Neuronal stem cell (in vitro differentiated cells): ENCODE measurements at regions not wholly inside any gene's neighbourhood (a gene's known extent, or its start where the extent isn't known, plus 50 kb on each side); places are given as distances from the start of the nearest gene placed in this dataset.

Experiments
- DNase-seq: peaks from one replicate; pipeline ENCODE4 v3.0.0-alpha.2; 2013; ENCODE audit warnings: low spot score
- H2AFZ ChIP-seq: one replicate; pipeline ENCODE4 v1.6.1; 2013; ENCODE audit warnings: mild to moderate bottlenecking, low read length, inconsistent platforms
- H2AK5ac ChIP-seq: 2 replicates; pipeline ENCODE4 v1.6.1; 2013; ENCODE audit warnings: low read depth, mild to moderate bottlenecking, inconsistent platforms, low read length, moderate library complexity, mixed read lengths
- H2BK120ac ChIP-seq: 2 replicates; pipeline ENCODE4 v1.6.1; 2013; ENCODE audit warnings: low read depth, mild to moderate bottlenecking, inconsistent platforms, low read length, moderate library complexity, mixed read lengths
- H2BK12ac ChIP-seq: one replicate; pipeline ENCODE4 v1.6.1; 2013; ENCODE audit warnings: low read length, inconsistent platforms
- H2BK15ac ChIP-seq: 2 replicates; pipeline ENCODE4 v1.6.1; 2013; ENCODE audit warnings: mild to moderate bottlenecking, low read length, inconsistent platforms, mixed read lengths
- H2BK5ac ChIP-seq: one replicate; pipeline ENCODE4 v1.6.1; 2013; ENCODE audit warnings: inconsistent platforms, mild to moderate bottlenecking, low read length, moderate library complexity
- H3K14ac ChIP-seq: one replicate; pipeline ENCODE4 v1.6.1; 2013; ENCODE audit warnings: low read length, inconsistent platforms
- H3K18ac ChIP-seq: 2 replicates; pipeline ENCODE4 v1.6.1; 2013; ENCODE audit warnings: low read length, inconsistent platforms
- H3K23ac ChIP-seq: 2 replicates; pipeline ENCODE4 v1.6.1; 2013; ENCODE audit warnings: low read depth, mild to moderate bottlenecking, mixed read lengths, low read length, inconsistent platforms; ENCODE audit not compliant: poor library complexity
- H3K27ac ChIP-seq: replicated peaks from 3 replicates; pipeline ENCODE4 v1.5.1; 2013; ENCODE audit warnings: low read length, inconsistent platforms
- H3K27me3 ChIP-seq, 3 experiments: 2 replicates each; pipeline ENCODE4 v1.6.1; 2013; ENCODE audit warnings: low read length in 3 of 3, mild to moderate bottlenecking in 2 of 3, inconsistent platforms in 1 of 3, low read depth in 1 of 3, mixed read lengths in 1 of 3, moderate library complexity in 1 of 3; ENCODE audit not compliant: control insufficient read depth in 3 of 3, insufficient read depth in 3 of 3
- H3K36me3 ChIP-seq, 2 donors: replicated peaks in 1 of 2; 2 replicates each; pipeline ENCODE4 v1.6.1; 2013; ENCODE audit warnings: low read length in 2 of 2; ENCODE audit not compliant: control insufficient read depth in 2 of 2, insufficient read depth in 2 of 2
- H3K4ac ChIP-seq: 2 replicates; pipeline ENCODE4 v1.6.1; 2013; ENCODE audit warnings: inconsistent platforms, mild to moderate bottlenecking, low read length, moderate library complexity
- H3K4me1 ChIP-seq, 2 donors: 1 replicate in 1 of 2; 2 replicates in 1 of 2; pipeline ENCODE4 v1.6.1; 2013; ENCODE audit warnings: low read length in 2 of 2, low read depth in 1 of 2; ENCODE audit not compliant: control insufficient read depth in 2 of 2, insufficient read depth in 1 of 2
- H3K4me2 ChIP-seq: one replicate; pipeline ENCODE4 v1.6.1; 2013; ENCODE audit warnings: mild to moderate bottlenecking, low read length, inconsistent platforms; ENCODE audit not compliant: insufficient read depth, poor library complexity, severe bottlenecking
- H3K4me3 ChIP-seq, 2 donors: 2 replicates each; pipeline ENCODE4 v1.5.1; 2013; ENCODE audit warnings: low read length in 2 of 2, mild to moderate bottlenecking in 2 of 2, inconsistent platforms in 1 of 2, moderate library complexity in 1 of 2
- H3K79me1 ChIP-seq: one replicate; pipeline ENCODE4 v1.6.1; 2013; ENCODE audit warnings: low read depth, mild to moderate bottlenecking, inconsistent platforms, low read length, moderate library complexity
- H3K9ac ChIP-seq: one replicate; pipeline ENCODE4 v1.6.1; 2013; ENCODE audit warnings: mild to moderate bottlenecking, low read depth, low read length, inconsistent platforms; ENCODE audit not compliant: poor library complexity
- H3K9me3 ChIP-seq, 2 donors: replicated peaks in 1 of 2; 2 replicates each; pipeline versions ENCODE3 to v1.6.1; 2013; ENCODE audit warnings: low read length in 2 of 2, mild to moderate bottlenecking in 2 of 2, inconsistent platforms in 1 of 2, low read depth in 1 of 2, mixed read lengths in 1 of 2, moderate library complexity in 1 of 2; ENCODE audit not compliant: control insufficient read depth in 2 of 2, insufficient read depth in 1 of 2
- H4K8ac ChIP-seq: one replicate; pipeline ENCODE4 v1.6.1; 2013; ENCODE audit warnings: low read depth, mild to moderate bottlenecking, inconsistent platforms, low read length, moderate library complexity
- H4K91ac ChIP-seq: one replicate; pipeline ENCODE4 v1.6.1; 2013; ENCODE audit warnings: low read length, low read depth, mild to moderate bottlenecking, inconsistent platforms; ENCODE audit not compliant: poor library complexity
- WGBS, 2 donors: extraction: QIAGEN DNeasy Blood & Tissue Kit; methylation state at CpG; one replicate each; pipeline ENCODE4 v1.1.7; 2013; ENCODE audit warnings: missing lambda C conversion rate in 2 of 2, mixed read lengths in 1 of 2; ENCODE audit not compliant: insufficient read length in 2 of 2, insufficient replicate concordance in 1 of 2; ENCODE audit errors: extremely low coverage in 2 of 2; 5-methylcytosine and 5-hydroxymethylcytosine counted together

DNA sequence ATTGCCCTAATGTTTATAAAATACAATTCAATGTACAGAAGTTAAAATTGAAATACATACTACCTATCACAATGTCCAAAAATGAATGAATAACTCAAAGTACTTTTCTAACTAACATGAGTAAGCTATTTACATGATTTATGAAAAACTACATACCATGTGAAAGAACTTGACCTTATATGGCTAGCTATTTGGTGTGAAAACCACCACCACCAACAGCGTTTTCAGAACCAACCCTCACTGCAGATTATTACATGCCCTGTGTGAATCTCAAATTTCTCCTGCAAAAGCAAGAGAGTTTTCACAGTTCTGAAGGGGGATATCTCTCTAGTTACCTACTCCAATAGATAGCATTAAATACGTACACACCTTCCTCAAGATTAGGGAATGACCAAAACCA is 198.5 kb downstream of the SPATA18 start:
- WGBS, 2 donors, result no CpG with 5 or more reads among the region's 2 CpGs
- H3K9me3 ChIP-seq, result no peaks in the 10 kb centered on the region

GRCh38 chr4:52250154-52250553 is 199.1 kb downstream of the SPATA18 start:
- Histone ChIP-seq H3K4me1 (no peaks in the 10 kb centered on the region), H3K9ac (no peak overlapping the region), H3K14ac (no peak overlapping the region), H3K36me3 (no peaks in the 10 kb centered on the region), H3K4ac (no peak overlapping the region), H3K4me3 (no peak overlapping the region), H3K9me3 (no peaks in the 10 kb centered on the region), H2BK15ac (no peak overlapping the region), H3K18ac (peak overlapping the region; percentile 36), H2BK5ac (no peak overlapping the region), H3K27me3 (no peaks in the 10 kb centered on the region), H3K27ac (no peak overlapping the region), H4K91ac (no peak overlapping the region), H2BK120ac (no peak overlapping the region), H3K79me1 (no peaks in the 10 kb centered on the region), H4K8ac (no peak overlapping the region), H2BK12ac (no peak overlapping the region), H3K4me2 (no peak overlapping the region), H2AFZ (no peak overlapping the region), H3K23ac (no peak overlapping the region), H2AK5ac (no peak overlapping the region)
- DNase-seq, result no peak
- no CpG with 5 or more reads among the region's 2 CpGs for WGBS, 2 donors

More for the DNA sequence above, 198.5 kb downstream of the SPATA18 start:
- no peaks in the 10 kb centered on the region for H3K36me3 ChIP-seq
- DNase-seq, result no peak
- H2AFZ ChIP-seq, result no peak overlapping the region
- no peak overlapping the region for H2BK15ac ChIP-seq
- H4K8ac ChIP-seq, result no peak overlapping the region
- H3K4me2 ChIP-seq, result no peak overlapping the region
- H2BK120ac ChIP-seq, result no peak overlapping the region
- H3K79me1 ChIP-seq, result no peaks in the 10 kb centered on the region
- no peak overlapping the region for H3K9ac ChIP-seq
- no peak overlapping the region for H2BK5ac ChIP-seq
- no peak overlapping the region for H3K27ac ChIP-seq
- no peak overlapping the region for H3K4ac ChIP-seq
- H4K91ac ChIP-seq, result no peak overlapping the region
- no peak overlapping the region for H2BK12ac ChIP-seq
- H3K23ac ChIP-seq, result no peak overlapping the region
- H3K4me1 ChIP-seq, result peaks cover 0 to 2% of the 10 kb centered on the region in 2 donors
- no peak overlapping the region for H2AK5ac ChIP-seq
- H3K14ac ChIP-seq, result no peak overlapping the region
- H3K27me3 ChIP-seq, result no peaks in the 10 kb centered on the region
- no peak overlapping the region for H3K18ac ChIP-seq
- H3K4me3 ChIP-seq, result no peak overlapping the region

DNA sequence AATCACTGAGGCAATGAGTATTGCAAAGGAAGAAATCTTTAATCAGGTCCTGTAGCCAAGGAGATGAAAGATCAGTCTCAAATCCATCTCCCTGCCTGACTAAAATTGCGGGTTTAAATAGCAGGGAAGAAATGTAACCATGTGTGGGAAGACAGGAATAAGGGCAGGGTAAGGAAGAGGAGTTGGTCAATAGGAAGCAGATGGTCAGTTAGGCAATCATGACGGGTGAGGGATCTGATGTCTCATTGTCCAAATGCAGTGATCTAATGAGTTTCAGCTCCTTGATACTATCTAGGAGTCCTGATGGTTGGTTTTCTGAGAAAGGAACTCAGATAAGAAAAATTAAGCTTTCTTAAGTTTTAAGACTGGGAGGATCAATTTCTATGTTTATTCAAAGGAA is 200.8 kb downstream of the SPATA18 start:
- Histone ChIP-seq H2AK5ac (no peak overlapping the region), H3K27me3 (no peaks in the 10 kb centered on the region), H2BK120ac (no peak overlapping the region), H4K91ac (no peak overlapping the region), H3K4ac (no peak overlapping the region), H3K4me3 (no peak overlapping the region), H3K9ac (no peak overlapping the region), H2BK5ac (no peak overlapping the region), H3K36me3 (no peaks in the 10 kb centered on the region), H2BK12ac (no peak overlapping the region), H3K18ac (no peak overlapping the region), H4K8ac (no peak overlapping the region), H3K9me3 (no peaks in the 10 kb centered on the region), H3K23ac (no peak overlapping the region), H3K79me1 (no peaks in the 10 kb centered on the region), H3K27ac (no peak overlapping the region), H2AFZ (no peak overlapping the region), H3K4me1 (no peaks in the 10 kb centered on the region), H3K14ac (no peak overlapping the region), H2BK15ac (no peak overlapping the region), H3K4me2 (no peak overlapping the region)
- WGBS, 2 donors, result no CpG with 5 or more reads among the region's 2 CpGs
- DNase-seq, result no peak

GRCh38 chr4:52253025-52253424 is 201.9 kb downstream of the SPATA18 start:
- Histone ChIP-seq H4K8ac (no peak overlapping the region), H3K4me3 (no peak overlapping the region), H3K14ac (no peak overlapping the region), H3K27me3 (no peaks in the 10 kb centered on the region), H2BK5ac (no peak overlapping the region), H4K91ac (no peak overlapping the region), H3K9me3 (no peaks in the 10 kb centered on the region), H2BK12ac (no peak overlapping the region), H3K4me2 (no peak overlapping the region), H2BK15ac (no peak overlapping the region), H3K79me1 (no peaks in the 10 kb centered on the region), H3K23ac (no peak overlapping the region), H3K18ac (no peak overlapping the region), H3K36me3 (no peaks in the 10 kb centered on the region), H3K4ac (no peak overlapping the region), H2BK120ac (no peak overlapping the region), H3K9ac (no peak overlapping the region), H3K4me1 (no peaks in the 10 kb centered on the region), H2AFZ (no peak overlapping the region), H3K27ac (no peak overlapping the region), H2AK5ac (no peak overlapping the region)
- no CpG with 5 or more reads among the region's 5 CpGs for WGBS, 2 donors
- DNase-seq, result no peak
